GM12892 (cell line): ENCODE measurements at regions not wholly inside any gene's neighbourhood (a gene's known extent, or its start where the extent isn't known, plus 50 kb on each side); places are given as distances from the start of the nearest gene placed in this dataset.

Source experiments
- POLR2A ChIP-seq: IDR thresholded peaks from 2 replicates; pipeline ENCODE4 v1.6.1; 2011; ENCODE audit warnings: low read depth, low read length, control low read depth
- POLR2AphosphoS5 ChIP-seq: IDR thresholded peaks from 2 replicates; pipeline ENCODE4 v1.6.1; 2011; ENCODE audit warnings: low read depth, low read length, control low read depth

GRCh38 chr5:94064025-94064424 lies 322.6 kb upstream of the POU5F2 start:
- no peak for TF ChIP-seq POLR2A
- TF ChIP-seq POLR2AphosphoS5, result no peak
